CD4-positive, alpha-beta T cell treated with Interleukin-6 for 4 hours (primary cell): ENCODE measurements at regions not wholly inside any gene's neighbourhood (a gene's known extent, or its start where the extent isn't known, plus 50 kb on each side); places are given as distances from the start of the nearest gene placed in this dataset.

Experiments used
- DNase-seq: peaks from one replicate; pipeline ENCODE4 v3.0.0-alpha.2; 2020; ENCODE audit warnings: mixed read lengths

- DNase-seq: no peak
Measured at GRCh38 chr22:49215840-49216239, 611.8 kb downstream of the BRD1 start.

- no peak for DNase-seq
Measured at GRCh38 chr22:49214976-49215375, 612.7 kb downstream of the BRD1 start.

GRCh38 chr22:49213731-49214352 lies 613.8 kb downstream of the BRD1 start:
- no peak for DNase-seq

GRCh38 chr22:49212466-49212865 lies 615.2 kb downstream of the BRD1 start:
- no peak for DNase-seq

GRCh38 chr22:49212002-49212401 lies 615.7 kb downstream of the BRD1 start:
- no peak for DNase-seq

- no peak for DNase-seq
Measured at GRCh38 chr22:49211176-49211575, 616.5 kb downstream of the BRD1 start.

GRCh38 chr22:49210606-49211005 lies 617.1 kb downstream of the BRD1 start:
- DNase-seq: no peak

- DNase-seq: no peak
Measured at GRCh38 chr22:49209452-49210195, 618.0 kb downstream of the BRD1 start.

GRCh38 chr22:49208768-49209252 lies 618.9 kb downstream of the BRD1 start:
- DNase-seq: no peak

GRCh38 chr22:49208004-49208402 lies 619.7 kb downstream of the BRD1 start:
- DNase-seq: no peak

- DNase-seq: no peak
Measured at GRCh38 chr22:49207008-49208003, 620.4 kb downstream of the BRD1 start.

- no peak for DNase-seq
Measured at GRCh38 chr22:49206281-49206680, 621.4 kb downstream of the BRD1 start.

- no peak for DNase-seq
Measured at GRCh38 chr22:49205483-49205800, 622.2 kb downstream of the BRD1 start.

GRCh38 chr22:49204599-49205482 lies 622.8 kb downstream of the BRD1 start:
- DNase-seq: no peak

- DNase-seq: no peak
Measured at GRCh38 chr22:49203859-49204598, 623.6 kb downstream of the BRD1 start.

GRCh38 chr22:49203091-49203858 lies 624.4 kb downstream of the BRD1 start:
- DNase-seq: no peak

- DNase-seq: no peak
Measured at GRCh38 chr22:49202226-49202625, 625.4 kb downstream of the BRD1 start.

GRCh38 chr22:49201046-49201970 lies 626.4 kb downstream of the BRD1 start:
- no peak for DNase-seq

- DNase-seq: no peak
Measured at GRCh38 chr22:49199224-49199623, 628.4 kb downstream of the BRD1 start.

- no peak for DNase-seq
Measured at GRCh38 chr22:49198705-49199084, 629.0 kb downstream of the BRD1 start.
